PC-9 (cell line): ENCODE measurements at regions not wholly inside any gene's neighbourhood (a gene's known extent, or its start where the extent isn't known, plus 50 kb on each side); places are given as distances from the start of the nearest gene placed in this dataset.

Source experiments
- BruUV-seq: library from RNA; stranded (reverse); fragments of 400-500 nt; replicated peaks from 2 replicates; lab custom pipeline; 2021; lab: Mats Ljungman, UMichigan
- CTCF ChIA-PET: fragments of 300-600 bp; sonication (Branson Sonifier 250); formaldehyde crosslinking; loops from one replicate; lab custom pipeline; 2022; ENCODE audit warnings: antibody characterized with exemption; lab: Charles Lee
- POLR2A ChIA-PET: fragments of 300-600 bp; sonication (Branson Sonifier 250); formaldehyde crosslinking; loops from one replicate; lab custom pipeline; 2022; ENCODE audit warnings: antibody characterized with exemption; ENCODE audit not compliant: unreplicated experiment; lab: Charles Lee
- DNase-seq, 2 experiments: peaks; one replicate each; pipeline versions ENCODE4 v3.0.0 to v3.0.0-alpha.2; 2015 to 2022; ENCODE audit warnings: mixed read lengths in 1 of 2
- H2AFZ ChIP-seq: fragments of 200-600 bp; sonication (generic); 2 replicates; pipeline ENCODE4 v1.8.1; 2017; ENCODE audit warnings: antibody characterized with exemption
- H3F3A ChIP-seq: fragments of 200-600 bp; sonication (generic); 2 replicates; pipeline ENCODE4 v1.8.1; 2017; ENCODE audit warnings: antibody characterized with exemption, mild to moderate bottlenecking, low read depth; ENCODE audit not compliant: insufficient read depth
- H3K27ac ChIP-seq: fragments of 200-600 bp; sonication (generic); 2 replicates; pipeline ENCODE4 v1.6.1; 2016; ENCODE audit warnings: mixed run types
- H3K27me3 ChIP-seq: fragments of 200-600 bp; sonication (generic); 2 replicates; pipeline ENCODE4 v1.6.1; 2016; ENCODE audit warnings: low read depth, mixed run types; ENCODE audit not compliant: insufficient read depth
- H3K36me3 ChIP-seq: fragments of 200-600 bp; sonication (generic); 2 replicates; pipeline ENCODE4 v1.6.1; 2016; ENCODE audit warnings: low read depth, mixed run types
- H3K4me1 ChIP-seq: fragments of 200-600 bp; sonication (generic); replicated peaks from 2 replicates; pipeline ENCODE4 v1.6.1; 2016; ENCODE audit warnings: mixed run types; ENCODE audit not compliant: insufficient read depth
- H3K4me2 ChIP-seq: fragments of 200-600 bp; sonication (generic); 2 replicates; pipeline ENCODE4 v1.6.1; 2017; ENCODE audit warnings: mixed run types
- H3K4me3 ChIP-seq: fragments of 200-600 bp; sonication (generic); 2 replicates; pipeline ENCODE4 v1.6.1; 2016; ENCODE audit warnings: mixed run types
- H3K79me2 ChIP-seq: fragments of 200-600 bp; sonication (generic); 2 replicates; pipeline ENCODE4 v1.6.1; 2017; ENCODE audit warnings: low read depth, mixed run types
- H3K9me2 ChIP-seq: fragments of 200-600 bp; sonication (generic); 2 replicates; pipeline ENCODE4 v1.8.1; 2017; ENCODE audit warnings: mild to moderate bottlenecking; ENCODE audit not compliant: insufficient read depth
- H3K9me3 ChIP-seq: fragments of 200-600 bp; sonication (generic); 2 replicates; pipeline ENCODE4 v1.8.1; 2016; ENCODE audit warnings: low read depth; ENCODE audit not compliant: insufficient read depth
- H4K20me1 ChIP-seq: fragments of 200-600 bp; sonication (generic); 2 replicates; pipeline ENCODE4 v1.8.1; 2017; ENCODE audit not compliant: insufficient read depth
- CTCF ChIP-seq: fragments of 200-600 bp; sonication (generic); conservative IDR thresholded peaks from 2 replicates; pipeline ENCODE4 v1.6.1; 2017; ENCODE audit warnings: mixed run types, antibody characterized with exemption, mild to moderate bottlenecking, moderate library complexity
- EZH2 ChIP-seq: fragments of 200-600 bp; sonication (generic); IDR thresholded peaks from 2 replicates; pipeline ENCODE4 v1.8.0; 2017; ENCODE audit warnings: antibody characterized with exemption, low read depth
- intact Hi-C: fragments of 100-400 bp; cut with micrococcal nuclease; formaldehyde crosslinking; loops from one replicate; pipeline ENCODE4 v1.10.0; 2022; ENCODE audit not compliant: unreplicated experiment

- no peaks in the 10 kb centered on the region for H3K4me1 ChIP-seq
- BruUV-seq = no TSS peak
- CTCF ChIA-PET = no interaction called here
- no peak overlapping the region for H3K27ac ChIP-seq
- POLR2A ChIA-PET = no interaction called here
- no peaks in the 10 kb centered on the region for H3K9me2 ChIP-seq
- intact Hi-C loops = no loop called here
- H3K36me3 ChIP-seq = no peaks in the 10 kb centered on the region
- H3K4me2 ChIP-seq = no peak overlapping the region
- H3F3A ChIP-seq = no peaks in the 10 kb centered on the region
- H2AFZ ChIP-seq = no peak overlapping the region
- no peaks in the 10 kb centered on the region for H3K9me3 ChIP-seq
- TF ChIP-seq CTCF = no peak
- no peak for TF ChIP-seq EZH2
- H3K79me2 ChIP-seq = no peaks in the 10 kb centered on the region
- H3K4me3 ChIP-seq = no peak overlapping the region
- no peak for DNase-seq
- H4K20me1 ChIP-seq = no peaks in the 10 kb centered on the region
- H3K27me3 ChIP-seq = no peaks in the 10 kb centered on the region
Observed at GRCh38 chr6:72457738-72458137, 164.1 kb upstream of the KCNQ5 start.

- Histone ChIP-seq H2AFZ (no peak overlapping the region), H4K20me1 (no peaks in the 10 kb centered on the region), H3K9me3 (no peaks in the 10 kb centered on the region), H3K27me3 (no peaks in the 10 kb centered on the region), H3K4me3 (no peak overlapping the region), H3K4me1 (no peaks in the 10 kb centered on the region), H3K27ac (no peak overlapping the region), H3F3A (no peaks in the 10 kb centered on the region), H3K4me2 (no peak overlapping the region), H3K9me2 (no peaks in the 10 kb centered on the region), H3K79me2 (no peaks in the 10 kb centered on the region), H3K36me3 (no peaks in the 10 kb centered on the region)
- no peak for TF ChIP-seq EZH2
- TF ChIP-seq CTCF = no peak
- CTCF ChIA-PET = no interaction called here
- POLR2A ChIA-PET = no interaction called here
- no TSS peak for BruUV-seq
- no peak for DNase-seq
- intact Hi-C loops = no loop called here
Observed at GRCh38 chr6:72458521-72458920, 163.3 kb upstream of the KCNQ5 start.

GRCh38 chr6:72461144-72461543 lies 160.7 kb upstream of the KCNQ5 start:
- no TSS peak for BruUV-seq
- Histone ChIP-seq H3K9me2 (no peaks in the 10 kb centered on the region), H2AFZ (no peak overlapping the region), H3K27me3 (no peaks in the 10 kb centered on the region), H3K79me2 (no peaks in the 10 kb centered on the region), H3F3A (no peaks in the 10 kb centered on the region), H3K4me3 (no peak overlapping the region), H3K36me3 (no peaks in the 10 kb centered on the region), H3K27ac (no peak overlapping the region), H3K4me2 (no peak overlapping the region), H4K20me1 (no peaks in the 10 kb centered on the region), H3K4me1 (no peaks in the 10 kb centered on the region), H3K9me3 (no peaks in the 10 kb centered on the region)
- CTCF ChIA-PET = no interaction called here
- DNase-seq = no peak
- intact Hi-C loops = no loop called here
- TF ChIP-seq EZH2 (no peak), CTCF (no peak)
- POLR2A ChIA-PET = no interaction called here
